GM12878 (cell line): ENCODE measurements at regions not wholly inside any gene's neighbourhood (a gene's known extent, or its start where the extent isn't known, plus 50 kb on each side); places are given as distances from the start of the nearest gene placed in this dataset.

Experiments used
- ATAC-seq: fragments of 200-7000 bp; cut with Tn5 transposase; 3 replicates; pipeline ENCODE4 v1.9.1; 2020; ENCODE audit warnings: mild to moderate bottlenecking, moderate library complexity
- BruUV-seq: library from RNA; stranded (reverse); fragments of 400-500 nt; replicated peaks from 2 replicates; lab custom pipeline; 2021; lab: Mats Ljungman, UMichigan
- CTCF ChIA-PET: fragments of 300-600 bp; sonication (Branson Sonifier 250); formaldehyde crosslinking; extraction: SDS; loops from one replicate; lab custom pipeline; 2021; ENCODE audit warnings: inconsistent platforms; lab: Yijun Ruan, JAX
- POLR2A ChIA-PET: fragments of 350-600 bp; formaldehyde crosslinking; extraction: SDS; loops from one replicate; lab custom pipeline; 2021; ENCODE audit warnings: inconsistent platforms; lab: Charles Lee
- RAD21 ChIA-PET: fragments of 300-600 bp; sonication (Branson Sonifier 250); formaldehyde crosslinking; loops from one replicate; lab custom pipeline; 2023; ENCODE audit warnings: antibody characterized with exemption; ENCODE audit not compliant: unreplicated experiment; lab: Charles Lee
- SMC1A ChIA-PET: fragments of 300-600 bp; sonication (Branson Sonifier 250); formaldehyde crosslinking; loops from one replicate; lab custom pipeline; 2023; ENCODE audit not compliant: unreplicated experiment, uncharacterized antibody; lab: Charles Lee
- DNase-seq: peaks from one replicate; pipeline ENCODE4 v3.0.0-alpha.2; 2011; ENCODE audit warnings: low read depth, low spot score
- FAIRE-seq: peaks from 3 replicates; lab custom pipeline; 2011; peaks lifted over from hg19 to GRCh38; lab: Jason Lieb, UNC
- H2AFZ ChIP-seq: 2 replicates; pipeline ENCODE4 v1.6.0; 2011; ENCODE audit warnings: low read depth, low read length, control low read depth; ENCODE audit not compliant: control insufficient read depth
- H3K27ac ChIP-seq: 2 replicates; pipeline ENCODE4 v1.5.1; 2011; ENCODE audit warnings: control low read depth; ENCODE audit not compliant: control insufficient read depth, insufficient read depth
- H3K27me3 ChIP-seq, 2 experiments: replicated peaks in 1 of 2; 2 replicates each; pipeline versions ENCODE4 v1.6.0 to v1.6.1; 2011; ENCODE audit warnings: low read length in 1 of 2; ENCODE audit not compliant: control insufficient read depth in 2 of 2, insufficient read depth in 2 of 2
- H3K36me3 ChIP-seq, 2 experiments: 2 replicates each; pipeline ENCODE4 v1.5.1; 2011; ENCODE audit warnings: low read length in 1 of 2; ENCODE audit not compliant: control insufficient read depth in 2 of 2, insufficient read depth in 2 of 2
- H3K4me1 ChIP-seq: 2 replicates; pipeline ENCODE4 v1.6.1; 2011; ENCODE audit warnings: mild to moderate bottlenecking, low read length, moderate library complexity, mixed read lengths; ENCODE audit not compliant: control insufficient read depth, insufficient read depth
- H3K4me2 ChIP-seq: 2 replicates; pipeline ENCODE4 v1.6.0; 2011; ENCODE audit warnings: control low read depth; ENCODE audit not compliant: control insufficient read depth, insufficient read depth
- H3K4me3 ChIP-seq: fragments of 200-600 bp; sonication (generic); 2 replicates; pipeline ENCODE4 v1.5.1; 2016
- H3K79me2 ChIP-seq: 2 replicates; pipeline ENCODE4 v1.6.0; 2011; ENCODE audit warnings: low read length; ENCODE audit not compliant: control insufficient read depth, insufficient read depth
- H3K9ac ChIP-seq: 2 replicates; pipeline ENCODE4 v1.8.0; 2011; ENCODE audit warnings: low read length, control low read depth, mixed read lengths; ENCODE audit not compliant: control insufficient read depth, insufficient read depth
- H3K9me3 ChIP-seq: replicated peaks from 3 replicates; pipeline ENCODE4 v1.5.1; 2011; ENCODE audit warnings: mild to moderate bottlenecking, low read length; ENCODE audit not compliant: control insufficient read depth, insufficient read depth
- H4K20me1 ChIP-seq: 2 replicates; pipeline ENCODE4 v1.6.0; 2011; ENCODE audit not compliant: control insufficient read depth, insufficient read depth
- ATF7 ChIP-seq: fragments of 450-650 bp; IDR thresholded peaks from 2 replicates; pipeline ENCODE4 v1.6.1; 2016; ENCODE audit warnings: low read depth, mild to moderate bottlenecking
- BCL11A ChIP-seq: IDR thresholded peaks from 2 replicates; pipeline ENCODE4 v1.6.1; 2011; ENCODE audit warnings: low read depth, low read length
- CBX5 ChIP-seq: sonication (generic); IDR thresholded peaks from 2 replicates; pipeline ENCODE4 v1.6.1; 2016; ENCODE audit warnings: low read depth, moderate library complexity, mild to moderate bottlenecking, inconsistent platforms
- CREB1 ChIP-seq: IDR thresholded peaks from 2 replicates; pipeline ENCODE4 v1.6.1; 2012; ENCODE audit warnings: low read depth, mild to moderate bottlenecking, inconsistent platforms
- EGR1 ChIP-seq, 2 experiments: IDR thresholded peaks; 1 replicate in 1 of 2; 2 replicates in 1 of 2; pipeline ENCODE4 v1.6.1; 2011 to 2012; ENCODE audit warnings: low read depth in 2 of 2, low read length in 2 of 2, borderline replicate concordance in 1 of 2, mild to moderate bottlenecking in 1 of 2, moderate library complexity in 1 of 2
- ETV6 ChIP-seq, 2 experiments: fragments of 450-650 bp in 1 of 2; IDR thresholded peaks in 1 of 2; conservative IDR thresholded peaks in 1 of 2; 2 replicates each; pipeline ENCODE4 v1.6.1; 2014; ENCODE audit warnings: antibody characterized with exemption in 1 of 2, borderline replicate concordance in 1 of 2, low read depth in 1 of 2, mild to moderate bottlenecking in 1 of 2, moderate library complexity in 1 of 2
- FOXK2 ChIP-seq: fragments of 450-650 bp; IDR thresholded peaks from 2 replicates; pipeline ENCODE4 v1.6.1; 2017; ENCODE audit warnings: mild to moderate bottlenecking, moderate library complexity
- MEF2B ChIP-seq: fragments of 450-650 bp; IDR thresholded peaks from 2 replicates; pipeline ENCODE4 v1.6.1; 2018; ENCODE audit warnings: mild to moderate bottlenecking, moderate library complexity; ENCODE audit not compliant: partially characterized antibody, poor library complexity, severe bottlenecking
- MYB ChIP-seq: fragments of 150-350 bp; IDR thresholded peaks from 2 replicates; pipeline ENCODE4 v1.6.1; 2014; ENCODE audit warnings: mild to moderate bottlenecking, low read depth, low read length, borderline replicate concordance
- NFYB ChIP-seq: IDR thresholded peaks from 2 replicates; pipeline ENCODE4 v1.6.1; 2011; ENCODE audit warnings: low read depth, mild to moderate bottlenecking, low read length, improper control_type of control experiment, moderate library complexity; ENCODE audit not compliant: insufficient read depth
- RAD51 ChIP-seq: fragments of 450-650 bp; IDR thresholded peaks from 2 replicates; pipeline ENCODE4 v1.6.1; 2016; ENCODE audit warnings: moderate library complexity, mild to moderate bottlenecking, inconsistent platforms
- RELA ChIP-seq: fragments of 450-650 bp; IDR thresholded peaks from 2 replicates; pipeline ENCODE4 v1.8.0; 2014; ENCODE audit warnings: borderline replicate concordance; ENCODE audit not compliant: partially characterized antibody
- TBL1XR1 ChIP-seq: IDR thresholded peaks from 2 replicates; pipeline ENCODE4 v1.6.1; 2012; ENCODE audit warnings: low read depth, low read length, improper control_type of control experiment
- TCF3 ChIP-seq: IDR thresholded peaks from 2 replicates; pipeline ENCODE4 v1.6.1; 2012; ENCODE audit warnings: low read depth, mild to moderate bottlenecking, low read length, borderline replicate concordance; ENCODE audit not compliant: insufficient read depth
- WRNIP1 ChIP-seq: IDR thresholded peaks from 2 replicates; pipeline ENCODE4 v1.6.1; 2011; ENCODE audit warnings: low read depth, low read length, improper control_type of control experiment, borderline replicate concordance
- YY1 ChIP-seq: IDR thresholded peaks from 2 replicates; pipeline ENCODE4 v1.6.1; 2011; ENCODE audit warnings: low read depth, mild to moderate bottlenecking, low read length
- ZNF207 ChIP-seq: fragments of 450-650 bp; IDR thresholded peaks from 2 replicates; pipeline ENCODE4 v1.6.1; 2014; ENCODE audit warnings: antibody characterized with exemption, mild to moderate bottlenecking, borderline replicate concordance
- WGBS: methylation state at CpG from one replicate; pipeline ENCODE4 v1.1.6; 2016; ENCODE audit warnings: low lambda C conversion rate; ENCODE audit not compliant: insufficient replicate concordance, insufficient coverage; ENCODE audit errors: missing lambda C conversion rate; 5-methylcytosine and 5-hydroxymethylcytosine counted together
- in situ Hi-C: fragments of 300-500 bp; cut with MboI; formaldehyde crosslinking; loops from 9 replicates; pipeline ENCODE4 v1.14.3; 2018; ENCODE audit warnings: mixed read lengths
- intact Hi-C: fragments of 100-400 bp; cut with micrococcal nuclease; formaldehyde crosslinking; loops from one replicate; pipeline ENCODE4 v1.14.2; 2022; ENCODE audit not compliant: unreplicated experiment

GRCh38 chr4:14552119-14552518 is 450.2 kb upstream of the CPEB2 start:
- H3K27ac ChIP-seq: no peak overlapping the region
- H3K9ac ChIP-seq: no peak overlapping the region
- H3K4me1 ChIP-seq: no peaks in the 10 kb centered on the region
- ChIA-PET SMC1A (interaction anchor here (0.6 kb wide), 1 partner anchor 14 kb away, joined by 3 read pairs; no protein-coding TSS in a partner anchor), POLR2A (no interaction called here), RAD21 (no interaction called here), CTCF (no interaction called here)
- in situ Hi-C loops (no loop called here), intact Hi-C loops (no loop called here)
- no peak for ATAC-seq
- H2AFZ ChIP-seq: no peak overlapping the region
- no peaks in the 10 kb centered on the region for H4K20me1 ChIP-seq
- no peak for TF ChIP-seq ZNF207
- TF ChIP-seq YY1: no peak
- no peak for TF ChIP-seq ETV6 (conservative IDR thresholded peaks at IDR 0.05 in 1 of 2, IDR thresholded peaks at IDR 0.05 in 1 of 2; ENCODE audit: borderline replicate concordance in 1 of 2, low read depth in 1 of 2)
- no peak for TF ChIP-seq RELA
- no peak for TF ChIP-seq CREB1
- no peak for TF ChIP-seq WRNIP1
- no peak for TF ChIP-seq FOXK2
- no peak for TF ChIP-seq TCF3
- TF ChIP-seq BCL11A: no peak
- no peak for TF ChIP-seq ATF7
- no peak for TF ChIP-seq MYB
- no peak for TF ChIP-seq EGR1 (IDR thresholded peaks at IDR 0.05; ENCODE audit: borderline replicate concordance in 1 of 2, low read depth in 2 of 2, low read length in 2 of 2)
- no peak for TF ChIP-seq MEF2B
- no peak for TF ChIP-seq TBL1XR1
- TF ChIP-seq RAD51: no peak
- TF ChIP-seq NFYB: no peak
- TF ChIP-seq CBX5: no peak
- no peak overlapping the region for H3K4me3 ChIP-seq
- no peaks in the 10 kb centered on the region for H3K79me2 ChIP-seq
- H3K36me3 ChIP-seq: no peaks in the 10 kb centered on the region
- no peak overlapping the region for H3K4me2 ChIP-seq
- BruUV-seq: no TSS peak
- no peak for FAIRE-seq
- no peaks in the 10 kb centered on the region for H3K9me3 ChIP-seq
- H3K27me3 ChIP-seq: no peaks in the 10 kb centered on the region
- no peak for DNase-seq
- WGBS: 70% methylated on average over 6 of the region's 6 CpGs
